AG04449 (cell line): ENCODE measurements at regions not wholly inside any gene's neighbourhood (a gene's known extent, or its start where the extent isn't known, plus 50 kb on each side); places are given as distances from the start of the nearest gene placed in this dataset.

Experiments
- CTCF ChIA-PET: fragments of 350-600 bp; formaldehyde crosslinking; extraction: SDS; loops from one replicate; lab custom pipeline; 2021; ENCODE audit warnings: antibody characterized with exemption; lab: Yijun Ruan, JAX
- POLR2A ChIA-PET: fragments of 400-600, 350-600 bp; formaldehyde crosslinking; extraction: SDS; loops from one replicate; lab custom pipeline; 2020; ENCODE audit warnings: antibody characterized with exemption, inconsistent platforms; lab: Yijun Ruan, JAX
- DNase-seq: peaks from one replicate; pipeline ENCODE4 v3.0.0-alpha.2; 2010; ENCODE audit warnings: low read depth, low spot score
- H3K4me3 ChIP-seq: 2 replicates; pipeline ENCODE4 v1.5.1; 2011; ENCODE audit warnings: low read depth, mild to moderate bottlenecking, control low read depth, low read length
- TF ChIP-seq, protein P1 (sequence below): IDR thresholded peaks from one replicate; pipeline ENCODE4 v1.5.1; 2011; ENCODE audit warnings: mild to moderate bottlenecking, moderate library complexity, low read length, control low read depth, inconsistent platforms; ENCODE audit not compliant: insufficient read depth; ENCODE audit errors: missing control alignments

DNA sequence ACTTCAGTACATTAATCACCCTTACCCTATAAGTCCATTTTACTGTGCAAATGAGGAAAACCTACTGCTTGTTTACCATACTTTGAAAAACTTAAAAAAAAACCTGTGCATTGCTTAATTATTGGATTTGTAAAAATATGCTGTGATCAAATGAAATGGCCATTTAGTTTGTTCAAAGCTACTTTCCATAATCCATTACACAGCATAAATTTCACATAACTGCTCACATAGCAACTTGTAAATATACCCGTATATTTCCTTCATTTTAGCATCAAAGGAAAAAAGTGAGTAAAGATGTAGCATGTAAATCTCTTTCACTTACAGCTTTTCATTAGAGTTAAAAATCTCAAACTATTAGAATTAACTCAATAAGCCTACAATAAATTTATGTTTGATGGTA lies 415.1 kb downstream of the NR4A2 start:
- no peak for DNase-seq
- H3K4me3 ChIP-seq: no peak overlapping the region
- CTCF ChIA-PET: interaction anchor here (0.6 kb wide), 1 partner anchor 562 kb away, joined by 3 read pairs; no protein-coding TSS in a partner anchor
- POLR2A ChIA-PET: no interaction called here
- TF ChIP-seq, protein P1, sequence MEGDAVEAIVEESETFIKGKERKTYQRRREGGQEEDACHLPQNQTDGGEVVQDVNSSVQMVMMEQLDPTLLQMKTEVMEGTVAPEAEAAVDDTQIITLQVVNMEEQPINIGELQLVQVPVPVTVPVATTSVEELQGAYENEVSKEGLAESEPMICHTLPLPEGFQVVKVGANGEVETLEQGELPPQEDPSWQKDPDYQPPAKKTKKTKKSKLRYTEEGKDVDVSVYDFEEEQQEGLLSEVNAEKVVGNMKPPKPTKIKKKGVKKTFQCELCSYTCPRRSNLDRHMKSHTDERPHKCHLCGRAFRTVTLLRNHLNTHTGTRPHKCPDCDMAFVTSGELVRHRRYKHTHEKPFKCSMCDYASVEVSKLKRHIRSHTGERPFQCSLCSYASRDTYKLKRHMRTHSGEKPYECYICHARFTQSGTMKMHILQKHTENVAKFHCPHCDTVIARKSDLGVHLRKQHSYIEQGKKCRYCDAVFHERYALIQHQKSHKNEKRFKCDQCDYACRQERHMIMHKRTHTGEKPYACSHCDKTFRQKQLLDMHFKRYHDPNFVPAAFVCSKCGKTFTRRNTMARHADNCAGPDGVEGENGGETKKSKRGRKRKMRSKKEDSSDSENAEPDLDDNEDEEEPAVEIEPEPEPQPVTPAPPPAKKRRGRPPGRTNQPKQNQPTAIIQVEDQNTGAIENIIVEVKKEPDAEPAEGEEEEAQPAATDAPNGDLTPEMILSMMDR: no peak

DNA sequence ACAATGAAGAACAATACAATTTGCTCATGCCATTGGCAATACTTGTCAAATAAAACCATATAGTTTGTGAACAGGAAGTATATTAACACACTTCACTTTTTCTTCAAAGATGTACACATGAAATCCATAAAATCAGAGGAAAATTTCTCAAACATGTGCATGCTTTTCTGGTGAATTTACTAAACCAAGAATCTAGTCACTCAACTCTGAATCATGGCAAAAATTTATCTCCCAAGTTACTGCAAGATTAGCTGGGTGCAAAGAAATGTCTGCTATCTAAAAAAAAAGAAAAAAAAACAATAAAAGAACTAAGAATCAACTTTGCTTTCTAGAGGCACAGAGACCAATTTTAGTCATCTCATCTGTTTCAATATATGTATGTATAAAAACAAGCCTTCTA lies 419.2 kb downstream of the NR4A2 start:
- TF ChIP-seq, protein P1: no peak
- POLR2A ChIA-PET: no interaction called here
- CTCF ChIA-PET: no interaction called here
- H3K4me3 ChIP-seq: no peak overlapping the region
- no peak for DNase-seq

DNA sequence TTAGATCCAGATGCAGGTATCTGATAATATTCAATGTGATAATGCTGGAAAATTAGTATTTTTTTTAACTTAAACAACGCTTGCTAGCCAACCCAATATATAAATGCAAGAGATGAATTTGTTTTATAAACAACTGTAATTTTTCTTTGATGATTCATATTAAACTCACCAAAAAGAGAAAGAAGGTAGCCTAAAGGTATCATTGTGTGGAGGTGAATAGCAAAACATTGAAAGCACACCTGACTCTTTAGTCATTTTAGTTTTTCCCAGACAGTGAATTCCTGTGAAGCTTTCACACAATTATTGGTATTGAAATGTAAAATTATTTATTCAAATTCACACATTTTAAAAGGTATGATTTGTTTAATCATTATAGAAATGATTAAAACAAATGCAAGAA lies 424.0 kb downstream of the NR4A2 start:
- POLR2A ChIA-PET: no interaction called here
- TF ChIP-seq, protein P1: no peak
- no peak for DNase-seq
- no peak overlapping the region for H3K4me3 ChIP-seq
- CTCF ChIA-PET: no interaction called here

- DNase-seq: no peak
- POLR2A ChIA-PET: no interaction called here
- H3K4me3 ChIP-seq: no peak overlapping the region
- TF ChIP-seq, protein P1: no peak
- CTCF ChIA-PET: no interaction called here
Measured at GRCh38 chr2:155907211-155907610, 425.3 kb downstream of the NR4A2 start.

DNA sequence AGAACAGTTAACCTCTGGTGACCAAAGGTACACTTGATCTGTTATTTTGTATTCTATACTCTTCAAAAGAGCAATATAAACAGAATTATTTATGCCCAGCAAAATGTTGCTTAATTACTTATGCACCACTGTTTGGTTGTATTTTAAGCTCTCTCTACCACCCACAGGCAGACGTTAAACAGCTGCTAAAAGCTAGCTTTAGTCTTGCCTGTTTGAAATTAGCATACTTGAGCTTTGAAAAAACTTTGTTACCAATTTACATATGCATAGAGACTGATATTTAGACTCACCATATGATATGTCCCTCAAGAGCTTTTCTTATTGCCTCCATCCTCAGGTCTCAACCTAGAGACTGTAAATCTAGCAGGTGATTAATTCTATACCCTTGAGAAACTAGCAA lies 426.9 kb downstream of the NR4A2 start:
- DNase-seq: no peak
- CTCF ChIA-PET: no interaction called here
- POLR2A ChIA-PET: no interaction called here
- TF ChIP-seq, protein P1: no peak
- no peak overlapping the region for H3K4me3 ChIP-seq

- no peak for DNase-seq
- no peak overlapping the region for H3K4me3 ChIP-seq
- TF ChIP-seq, protein P1: no peak
- ChIA-PET CTCF (no interaction called here), POLR2A (no interaction called here)
Measured at GRCh38 chr2:155904720-155905119, 427.8 kb downstream of the NR4A2 start.
